Endothelial cell of umbilical vein (primary cell): ENCODE measurements at regions not wholly inside any gene's neighbourhood (a gene's known extent, or its start where the extent isn't known, plus 50 kb on each side); places are given as distances from the start of the nearest gene placed in this dataset.

ENCODE experiments used
- BruUV-seq: library from RNA; stranded (reverse); fragments of 400-500 nt; replicated peaks from 2 replicates; lab custom pipeline; 2021; lab: Mats Ljungman, UMichigan
- CTCF ChIA-PET: fragments of 300-600, 350-600 bp; sonication (Branson Sonifier 250); formaldehyde crosslinking; loops from one replicate; lab custom pipeline; 2021; ENCODE audit warnings: antibody characterized with exemption, inconsistent platforms; lab: Charles Lee
- POLR2A ChIA-PET: fragments of 300-600, 350-600 bp; sonication (Branson Sonifier 250); formaldehyde crosslinking; loops from one replicate; lab custom pipeline; 2021; ENCODE audit warnings: antibody characterized with exemption, inconsistent platforms; lab: Charles Lee
- DNase-seq: peaks from one replicate; pipeline ENCODE4 v3.0.0-alpha.2; 2011; ENCODE audit warnings: low read depth, low spot score
- FAIRE-seq: peaks from 2 replicates; lab custom pipeline; 2011; peaks lifted over from hg19 to GRCh38; lab: Jason Lieb, UNC
- H2AFZ ChIP-seq: 2 replicates; pipeline ENCODE4 v1.6.0; 2012; ENCODE audit warnings: low read depth, low read length, control low read depth, inconsistent platforms
- H3K27ac ChIP-seq: 2 replicates; pipeline ENCODE4 v1.5.1; 2011; ENCODE audit warnings: low read depth, mild to moderate bottlenecking, control low read depth, low read length, moderate library complexity; ENCODE audit not compliant: insufficient read depth
- H3K27me3 ChIP-seq, 2 experiments: 2 replicates each; pipeline versions ENCODE4 v1.6.0 to v1.6.1; 2011; ENCODE audit warnings: low read length in 2 of 2, mixed read lengths in 1 of 2; ENCODE audit not compliant: control insufficient read depth in 2 of 2, insufficient read depth in 2 of 2
- H3K36me3 ChIP-seq, 2 experiments: 2 replicates in 1 of 2; 3 replicates in 1 of 2; pipeline ENCODE4 v1.5.1; 2011; ENCODE audit warnings: low read length in 2 of 2, mild to moderate bottlenecking in 1 of 2, moderate library complexity in 1 of 2; ENCODE audit not compliant: control insufficient read depth in 2 of 2, insufficient read depth in 2 of 2; ENCODE audit errors: extremely low read depth in 1 of 2
- H3K4me1 ChIP-seq: 3 replicates; pipeline ENCODE4 v1.5.1; 2011; ENCODE audit warnings: mild to moderate bottlenecking, low read length; ENCODE audit not compliant: control insufficient read depth, insufficient read depth; ENCODE audit errors: extremely low read depth
- H3K4me2 ChIP-seq: 2 replicates; pipeline ENCODE4 v1.6.1; 2011; ENCODE audit warnings: low read length, control low read depth, mixed read lengths; ENCODE audit not compliant: insufficient read depth
- H3K4me3 ChIP-seq, 3 experiments: fragments of 200-600 bp in 1 of 3; sonication (generic), shearing (Covaris generic) in 1 of 3; replicated peaks in 1 of 3; 2 replicates each; pipeline ENCODE4 v1.5.1; 2011 to 2016; ENCODE audit warnings: control low read depth in 3 of 3, low read length in 3 of 3, mild to moderate bottlenecking in 2 of 3, inconsistent platforms in 1 of 3, low read depth in 1 of 3, moderate library complexity in 1 of 3; ENCODE audit not compliant: insufficient read depth in 1 of 3
- H3K79me2 ChIP-seq: 2 replicates; pipeline ENCODE4 v1.6.0; 2012; ENCODE audit warnings: low read length, inconsistent platforms; ENCODE audit not compliant: control insufficient read depth, insufficient read depth
- H3K9ac ChIP-seq: replicated peaks from 2 replicates; pipeline ENCODE3; 2011; ENCODE audit warnings: low read length, control low read depth; ENCODE audit not compliant: insufficient read depth; ENCODE audit errors: extremely low read depth
- H3K9me1 ChIP-seq: replicated peaks from 3 replicates; pipeline ENCODE4 v1.6.0; 2011; ENCODE audit warnings: mild to moderate bottlenecking, low read length; ENCODE audit not compliant: control insufficient read depth, insufficient read depth; ENCODE audit errors: extremely low read depth
- H3K9me3 ChIP-seq: replicated peaks from 2 replicates; pipeline ENCODE4 v1.5.1; 2012; ENCODE audit warnings: low read length, inconsistent platforms; ENCODE audit not compliant: control insufficient read depth, insufficient read depth
- H4K20me1 ChIP-seq: replicated peaks from 2 replicates; pipeline ENCODE3; 2011; ENCODE audit warnings: mild to moderate bottlenecking, low read length; ENCODE audit not compliant: control insufficient read depth, insufficient read depth; ENCODE audit errors: extremely low read depth
- CTCF ChIP-seq, 2 donors: IDR thresholded peaks; 1 replicate in 1 of 2; 2 replicates in 1 of 2; pipeline ENCODE4 v1.5.1; 2011; ENCODE audit warnings: low read length in 2 of 2, mild to moderate bottlenecking in 2 of 2, moderate library complexity in 2 of 2, control low read depth in 1 of 2, inconsistent platforms in 1 of 2, low read depth in 1 of 2; ENCODE audit not compliant: insufficient read depth in 1 of 2; ENCODE audit errors: extremely low read depth in 1 of 2
- EZH2 ChIP-seq: IDR thresholded peaks from 2 replicates; pipeline ENCODE4 v1.6.1; 2012; ENCODE audit warnings: borderline replicate concordance, low read depth, mild to moderate bottlenecking, moderate library complexity, low read length, inconsistent platforms; ENCODE audit not compliant: severe bottlenecking
- FOS ChIP-seq: IDR thresholded peaks from 2 replicates; pipeline ENCODE4 v1.6.1; 2011; ENCODE audit warnings: mild to moderate bottlenecking, low read length, moderate library complexity, borderline replicate concordance; ENCODE audit not compliant: insufficient read depth
- GATA2 ChIP-seq: IDR thresholded peaks from 2 replicates; pipeline ENCODE4 v1.7.0; 2011; ENCODE audit warnings: low read depth, mild to moderate bottlenecking, moderate library complexity, mixed read lengths, low read length; ENCODE audit not compliant: insufficient read length, insufficient read depth
- JUN ChIP-seq: IDR thresholded peaks from 2 replicates; pipeline ENCODE4 v1.6.1; 2011; ENCODE audit warnings: borderline replicate concordance, low read depth; ENCODE audit not compliant: insufficient read length, insufficient read depth
- MAX ChIP-seq: IDR thresholded peaks from 2 replicates; pipeline ENCODE4 v1.6.1; 2011; ENCODE audit not compliant: insufficient read depth, insufficient read length
- MYC ChIP-seq: IDR thresholded peaks from one replicate; pipeline ENCODE4 v1.6.1; 2011; ENCODE audit warnings: mild to moderate bottlenecking, low read depth, low read length
- POLR2A ChIP-seq: IDR thresholded peaks from 2 replicates; pipeline ENCODE4 v1.6.1; 2012; ENCODE audit warnings: low read depth, mild to moderate bottlenecking, control low read depth, low read length
- POLR2AphosphoS5 ChIP-seq: IDR thresholded peaks from 2 replicates; pipeline ENCODE4 v1.6.1; 2012; ENCODE audit warnings: low read depth, mild to moderate bottlenecking, control low read depth, low read length, moderate library complexity; ENCODE audit not compliant: insufficient read depth
- dilution Hi-C: fragments of 300-500 bp; cut with MboI; formaldehyde crosslinking; loops from one replicate; pipeline ENCODE4 v1.15.0; 2019; ENCODE audit warnings: low sequenced_read_pairs; ENCODE audit not compliant: extremely low pct_ligation_motif_present
- intact Hi-C: fragments of 100-400 bp; cut with micrococcal nuclease; formaldehyde crosslinking; loops from one replicate; pipeline ENCODE4 v1.10.0; 2022

- Histone ChIP-seq H3K4me3 (no peak overlapping the region), H2AFZ (no peak overlapping the region), H3K4me2 (no peak overlapping the region), H3K9me1 (no peaks in the 10 kb centered on the region), H3K36me3 (no peaks in the 10 kb centered on the region), H3K27me3 (no peaks in the 10 kb centered on the region), H3K27ac (no peak overlapping the region), H4K20me1 (no peaks in the 10 kb centered on the region), H3K4me1 (peaks cover 3% of the 10 kb centered on the region), H3K9ac (no peak overlapping the region), H3K9me3 (no peaks in the 10 kb centered on the region), H3K79me2 (no peaks in the 10 kb centered on the region)
- dilution Hi-C loops, result no loop called here
- DNase-seq (peak; percentile 61), FAIRE-seq (peak; percentile 59)
- TF ChIP-seq POLR2A (no peak), CTCF (IDR thresholded peaks at IDR 0.05; ENCODE audit: extremely low read depth in 1 of 2, insufficient read depth in 1 of 2, low read depth in 1 of 2, low read length in 2 of 2) (peak; percentile 94 to 95)
- intact Hi-C loops, result no loop called here
- no TSS peak for BruUV-seq
- POLR2A ChIA-PET, result no interaction called here
- CTCF ChIA-PET, result no interaction called here
Measured at GRCh38 chr16:85316321-85316919, 204.1 kb upstream of the CIBAR2 start.

- H3K79me2 ChIP-seq, result no peaks in the 10 kb centered on the region
- H3K27ac ChIP-seq, result no peak overlapping the region
- H3K9me1 ChIP-seq, result no peaks in the 10 kb centered on the region
- no peak for TF ChIP-seq MYC
- no peak for TF ChIP-seq EZH2
- no peak for TF ChIP-seq JUN
- TF ChIP-seq FOS, result no peak
- no peak for TF ChIP-seq POLR2AphosphoS5
- TF ChIP-seq MAX, result no peak
- no peak for TF ChIP-seq CTCF (IDR thresholded peaks at IDR 0.05; ENCODE audit: extremely low read depth in 1 of 2, insufficient read depth in 1 of 2, low read depth in 1 of 2, low read length in 2 of 2)
- no peak for TF ChIP-seq POLR2A
- no peak for TF ChIP-seq GATA2
- no peak overlapping the region for H2AFZ ChIP-seq
- no peak for FAIRE-seq
- H4K20me1 ChIP-seq, result no peaks in the 10 kb centered on the region
- dilution Hi-C loops (no loop called here), intact Hi-C loops (no loop called here)
- H3K4me1 ChIP-seq, result peaks cover 7% of the 10 kb centered on the region
- H3K9ac ChIP-seq, result no peak overlapping the region
- DNase-seq, result no peak
- POLR2A ChIA-PET, result no interaction called here
- H3K4me2 ChIP-seq, result no peak overlapping the region
- no peaks in the 10 kb centered on the region for H3K36me3 ChIP-seq
- H3K27me3 ChIP-seq, result no peaks in the 10 kb centered on the region
- BruUV-seq, result no TSS peak
- H3K4me3 ChIP-seq, result no peak overlapping the region
- CTCF ChIA-PET, result interaction anchor here (0.7 kb wide), 1 partner anchor 18 kb away, joined by 3 read pairs; no protein-coding TSS in a partner anchor
- H3K9me3 ChIP-seq, result no peaks in the 10 kb centered on the region
Measured at GRCh38 chr16:85316944-85317343, 204.7 kb upstream of the CIBAR2 start.
